ENCODE measurements at regions not wholly inside any gene's neighbourhood (a gene's known extent, or its start where the extent isn't known, plus 50 kb on each side); places are given as distances from the start of the nearest gene placed in this dataset.
"Not testable (repeated sequence)": the region's sequence is repeated elsewhere in the genome, so short reads cannot be mapped to it uniquely, and the experiment has no call there.

DNA sequence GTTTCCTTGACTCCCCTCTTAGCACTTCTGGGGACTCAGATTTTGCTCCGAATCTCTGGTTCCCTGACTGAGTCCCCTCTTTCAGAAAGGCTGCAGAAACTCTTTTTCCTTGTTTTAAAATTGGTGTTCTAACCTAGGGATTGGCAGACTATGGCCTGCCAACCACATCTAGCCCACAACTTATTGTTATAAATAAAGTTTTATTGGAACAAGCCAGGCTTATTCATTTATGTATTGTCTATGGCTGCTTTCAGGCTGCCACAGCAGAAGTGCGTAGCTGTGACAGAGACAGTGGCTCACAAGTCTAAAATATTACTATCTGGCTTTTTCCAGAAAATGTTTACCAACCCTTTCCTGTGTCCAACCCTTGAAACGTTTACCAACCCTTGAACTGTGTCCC, 81.7 kb downstream of the IER5 start:
- no peak for DNase-seq (ENCODE audit: low read depth in 1 of 2, low spot score in 1 of 2)

DNA sequence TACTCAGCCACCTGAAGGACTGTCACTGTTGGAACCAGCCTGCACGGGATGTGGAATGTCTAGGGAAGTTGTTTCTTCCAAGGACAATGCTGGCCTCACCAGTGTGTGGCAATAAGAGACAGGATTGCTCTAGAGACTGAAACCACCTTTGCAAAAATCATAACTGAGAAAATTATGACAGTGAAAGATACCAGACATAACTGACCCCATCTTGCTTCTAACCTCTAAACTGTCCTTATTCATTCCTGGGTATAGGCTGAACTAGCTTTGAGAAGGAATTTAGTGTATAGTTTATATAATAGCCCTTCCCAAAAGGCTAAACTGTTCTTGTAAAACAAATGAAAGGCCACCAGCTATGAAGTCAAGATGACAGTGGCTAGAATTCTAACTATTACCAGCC, 83.6 kb downstream of the IER5 start:
- no peak for DNase-seq (ENCODE audit: low read depth in 1 of 2, low spot score in 1 of 2)

DNA sequence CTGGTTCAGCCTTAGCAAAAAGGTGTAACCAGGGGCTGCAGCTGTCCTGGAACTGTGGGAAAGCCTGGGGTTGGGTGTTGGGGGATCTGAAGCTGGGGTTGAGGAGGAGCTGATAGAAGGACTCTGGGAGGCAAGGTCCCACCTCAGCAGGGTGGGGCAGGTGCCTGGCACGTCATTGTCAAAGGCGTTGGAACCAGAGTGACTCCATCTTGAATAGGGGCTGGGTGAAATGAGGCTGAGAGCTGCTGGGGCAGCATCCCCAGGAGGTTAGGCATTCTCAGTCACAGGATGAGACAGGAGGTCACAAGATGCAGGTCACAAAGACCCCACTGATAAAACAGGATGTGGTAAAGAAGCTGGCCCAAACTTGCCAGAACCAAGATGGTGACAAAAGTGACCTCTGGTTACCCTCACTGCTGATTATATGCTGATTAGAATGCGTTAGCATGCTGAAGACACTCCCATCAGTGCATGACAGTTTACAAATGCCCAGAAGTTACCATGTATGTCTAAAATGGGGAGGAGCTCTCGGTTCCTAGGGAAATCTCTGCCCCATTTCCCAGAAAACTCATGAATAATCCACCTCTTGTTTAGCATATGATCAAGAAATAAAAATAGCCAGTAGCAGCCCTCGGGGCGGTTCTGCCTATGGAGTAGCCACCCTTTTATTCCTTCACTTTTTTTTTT, 85.4 kb downstream of the IER5 start:
- DNase-seq (ENCODE audit: low read depth in 1 of 2, low spot score in 1 of 2) = no peak

DNA sequence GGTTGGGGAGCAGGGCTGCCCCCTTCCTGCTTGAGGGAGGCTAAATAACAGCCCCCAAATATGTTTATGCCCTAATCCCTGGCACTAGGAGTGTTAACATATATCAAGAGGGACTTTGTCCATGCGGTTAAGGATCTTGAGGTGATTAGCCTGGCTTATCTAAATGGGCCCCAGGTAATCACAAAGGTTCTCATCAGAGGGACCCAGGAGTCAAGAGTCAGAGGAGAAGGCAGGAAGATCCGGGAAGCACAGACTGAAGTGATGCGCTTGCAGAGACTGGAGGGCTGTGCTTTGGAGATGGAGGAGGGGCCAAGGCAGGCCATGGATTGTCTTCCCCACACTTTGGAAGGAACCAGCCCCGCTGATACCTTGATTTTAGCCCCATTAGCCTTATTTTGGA, 86.4 kb downstream of the IER5 start:
- DNase-seq (ENCODE audit: low read depth in 1 of 2, low spot score in 1 of 2) = no peak

DNA sequence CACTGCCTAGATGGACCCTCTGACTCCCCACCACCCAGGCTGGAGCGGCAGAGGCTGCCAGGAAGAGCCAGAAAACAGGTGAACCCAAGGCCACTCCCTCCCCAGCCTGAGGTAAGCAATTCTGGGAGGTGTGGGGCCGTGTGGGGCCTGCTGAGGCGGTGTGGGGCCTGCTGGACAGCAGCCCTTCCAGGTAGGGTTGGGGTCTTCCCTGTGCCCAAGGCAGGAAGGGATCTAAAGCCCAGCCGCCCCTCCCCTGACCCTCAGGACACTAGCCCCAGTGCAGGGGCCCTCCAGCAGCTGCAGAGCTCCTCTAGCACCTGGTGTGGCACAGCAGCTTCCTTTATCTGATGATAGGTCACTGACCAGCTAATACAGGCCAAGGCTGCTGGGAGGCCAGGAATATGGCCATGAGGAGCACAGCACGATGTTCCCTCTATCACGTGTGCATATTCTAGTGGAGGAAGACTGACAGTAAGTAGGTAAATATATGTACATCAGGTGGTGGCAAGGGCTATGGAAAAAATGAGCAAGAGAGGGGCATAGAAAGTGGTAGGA, 86.9 kb downstream of the IER5 start:
- DNase-seq (ENCODE audit: low read depth in 1 of 2, low spot score in 1 of 2) = no peak

DNA sequence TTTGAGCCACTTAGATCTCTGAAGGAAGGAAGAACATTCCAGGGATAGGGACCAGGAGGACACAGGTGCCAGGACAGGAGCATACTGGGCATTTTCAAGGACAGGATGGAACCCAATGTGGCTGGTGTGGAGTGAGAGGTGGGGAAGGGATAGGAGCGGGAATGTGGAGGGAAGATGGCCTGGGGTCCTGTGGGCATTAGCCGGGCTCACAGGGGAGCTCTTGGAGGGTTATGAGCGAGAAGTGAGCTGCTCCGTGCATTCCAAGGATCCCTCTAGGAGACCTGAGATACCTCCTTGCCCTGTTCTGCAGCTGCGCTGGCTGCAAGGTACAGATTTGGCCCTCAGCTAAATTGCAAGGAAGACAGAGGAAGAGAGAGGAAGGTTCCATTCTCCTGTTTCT, 87.5 kb downstream of the IER5 start:
- DNase-seq (ENCODE audit: low read depth in 1 of 2, low spot score in 1 of 2) = no peak

DNA sequence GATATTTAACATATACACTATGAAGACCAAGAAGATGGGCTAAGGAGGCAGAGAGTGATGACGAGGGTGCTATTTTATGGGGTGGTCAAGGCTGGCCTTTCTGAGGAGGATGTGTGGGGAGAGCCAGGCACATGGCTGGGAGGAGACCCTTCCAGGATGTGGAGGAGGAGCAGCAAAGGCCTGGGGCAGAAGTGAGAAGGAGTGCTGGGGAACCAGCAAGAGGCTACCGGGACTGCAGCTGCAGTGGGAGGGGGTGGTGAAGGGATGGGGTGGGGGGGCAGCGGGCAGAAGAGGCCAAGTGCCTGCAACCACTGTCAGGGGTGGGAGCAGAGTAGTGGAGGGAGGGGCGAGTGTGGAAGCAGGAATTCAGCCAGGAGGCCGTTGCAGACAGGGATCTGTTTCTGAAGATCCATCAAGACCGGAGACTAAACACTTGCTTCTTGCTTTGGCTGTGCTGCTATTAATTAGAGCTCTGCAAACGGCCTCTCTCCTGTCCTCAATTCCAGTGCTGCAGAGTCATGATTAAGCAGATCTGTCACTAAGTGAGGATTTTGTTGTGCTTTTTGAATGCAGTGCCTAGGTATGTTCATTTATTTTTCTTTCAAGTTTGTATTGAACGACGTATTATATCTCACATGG, 89.9 kb downstream of the IER5 start:
- DNase-seq (ENCODE audit: low read depth in 1 of 2, low spot score in 1 of 2) = no peak

DNA sequence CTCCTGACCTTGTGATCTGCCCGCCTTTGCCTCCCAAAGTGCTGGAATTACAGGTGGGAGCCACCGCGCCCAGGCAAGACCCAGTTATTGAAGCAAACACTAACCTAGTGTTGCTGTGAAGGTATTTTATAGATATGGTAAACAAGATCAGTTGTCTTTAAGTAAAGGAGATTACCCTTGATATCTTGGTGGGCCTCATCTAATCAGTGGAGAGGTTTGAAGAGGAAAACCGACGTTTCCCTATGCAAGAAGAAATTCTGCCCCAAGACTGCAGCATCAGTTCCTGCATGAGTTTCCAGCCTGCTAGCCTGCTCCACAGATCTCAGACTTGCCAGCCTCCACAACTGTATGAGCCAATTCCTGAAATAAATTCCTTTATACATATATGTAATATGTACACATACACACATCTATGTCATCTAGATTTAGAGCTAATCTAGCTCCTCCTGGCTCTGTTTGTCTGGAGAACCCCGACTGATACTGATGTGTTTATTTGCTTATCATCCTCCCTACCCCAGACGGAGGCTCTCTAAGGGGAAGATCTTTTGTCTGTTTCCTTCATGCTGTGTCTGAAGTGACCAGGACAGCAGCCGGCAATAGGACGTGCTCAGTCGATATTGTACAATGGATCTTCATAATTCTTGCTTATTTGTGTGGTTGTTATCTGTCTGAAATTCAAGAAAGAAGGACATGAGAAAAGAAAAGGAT, 90.9 kb downstream of the IER5 start:
- no peak for DNase-seq (ENCODE audit: low read depth in 1 of 2, low spot score in 1 of 2)

DNA sequence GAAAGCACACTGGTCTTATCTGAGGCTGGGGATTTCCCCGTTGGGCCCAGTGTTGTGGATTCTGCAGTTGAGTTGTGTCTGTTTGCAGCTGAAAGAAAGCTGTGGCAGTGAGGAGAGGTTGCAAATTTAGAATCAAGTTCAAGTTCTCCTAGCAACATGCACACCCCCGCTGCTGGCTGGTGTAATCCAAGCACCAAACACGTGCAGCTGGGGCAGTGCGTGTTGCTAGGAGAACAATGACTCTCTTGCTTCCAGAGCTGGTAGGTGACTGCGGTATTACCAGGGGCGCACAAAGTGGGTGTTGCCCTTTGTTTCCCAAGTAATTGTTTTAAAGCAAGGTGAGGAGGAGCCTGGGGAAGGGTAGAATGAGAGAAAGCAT, 91.5 kb downstream of the IER5 start:
- DNase-seq (ENCODE audit: low read depth in 1 of 2, low spot score in 1 of 2) = no peak

DNA sequence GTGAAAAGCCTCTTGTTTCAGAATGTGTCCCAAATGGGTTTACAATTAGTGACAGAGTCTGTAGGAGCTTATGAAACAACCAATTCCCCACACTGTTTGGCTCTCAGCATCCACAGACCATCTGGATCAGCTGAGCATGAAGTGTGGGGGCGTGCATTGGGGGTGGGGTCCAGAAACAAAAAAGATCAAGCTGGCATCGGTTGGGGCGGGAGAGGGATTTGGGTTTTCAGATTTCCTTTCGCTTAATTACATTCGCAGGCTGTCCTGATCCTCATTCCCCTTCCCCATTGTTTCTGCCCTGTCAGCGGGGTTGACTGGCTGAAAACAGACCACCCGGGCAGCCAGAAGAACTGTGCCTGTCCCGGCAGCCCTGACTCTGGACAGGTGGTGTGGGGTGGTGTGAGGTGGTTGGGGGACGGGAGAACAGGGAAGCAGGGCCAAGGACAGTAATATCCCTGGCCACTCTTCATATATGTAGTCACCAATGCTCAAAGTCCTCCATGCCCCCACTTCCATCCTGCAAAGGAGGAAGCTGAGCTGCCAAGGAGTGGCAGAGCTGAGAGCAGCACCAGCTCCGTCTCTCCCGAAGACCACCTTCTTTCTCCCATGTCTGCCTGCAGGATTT, 92.0 kb downstream of the IER5 start:
- DNase-seq (ENCODE audit: low read depth in 1 of 2, low spot score in 1 of 2) = no peak

DNA sequence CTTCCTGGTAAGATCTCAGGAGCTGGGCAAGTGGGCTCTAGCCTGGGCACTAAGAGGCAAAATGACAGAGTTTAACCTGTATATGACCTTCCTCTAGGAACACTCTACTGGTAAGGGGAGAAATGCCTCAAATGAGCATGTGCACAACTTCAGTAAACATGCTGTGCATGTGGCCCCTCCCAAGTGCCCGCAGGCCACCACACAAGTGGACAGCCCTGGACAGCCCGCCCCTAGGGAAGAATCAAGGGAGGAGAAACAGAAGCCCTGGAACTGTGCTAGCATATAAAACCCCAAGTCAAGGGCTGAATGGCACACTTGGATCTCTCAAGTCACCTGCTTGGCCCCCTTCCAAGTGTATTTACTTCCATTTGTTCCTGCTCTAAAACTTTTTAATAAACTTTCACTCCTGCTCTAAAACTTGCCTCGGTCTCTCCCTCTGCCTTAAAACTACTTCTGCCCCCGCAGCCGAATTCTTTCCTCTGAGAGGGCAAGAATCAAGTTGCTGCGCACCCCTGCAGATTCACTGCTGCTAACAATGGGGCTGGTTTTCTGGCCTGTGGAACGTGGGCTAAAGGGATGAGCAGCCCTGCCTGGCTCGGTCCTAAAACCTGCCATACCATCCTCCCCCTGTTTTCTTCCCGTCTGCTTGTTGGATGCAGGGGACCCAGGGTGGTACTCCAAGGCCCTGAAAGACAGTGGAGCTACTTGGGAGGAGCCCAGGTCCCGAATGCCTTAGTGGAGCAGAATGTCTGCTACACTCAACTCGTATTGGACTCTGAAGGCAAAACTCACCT, 93.5 kb downstream of the IER5 start:
- DNase-seq (ENCODE audit: low read depth in 1 of 2, low spot score in 1 of 2) = no peak

DNA sequence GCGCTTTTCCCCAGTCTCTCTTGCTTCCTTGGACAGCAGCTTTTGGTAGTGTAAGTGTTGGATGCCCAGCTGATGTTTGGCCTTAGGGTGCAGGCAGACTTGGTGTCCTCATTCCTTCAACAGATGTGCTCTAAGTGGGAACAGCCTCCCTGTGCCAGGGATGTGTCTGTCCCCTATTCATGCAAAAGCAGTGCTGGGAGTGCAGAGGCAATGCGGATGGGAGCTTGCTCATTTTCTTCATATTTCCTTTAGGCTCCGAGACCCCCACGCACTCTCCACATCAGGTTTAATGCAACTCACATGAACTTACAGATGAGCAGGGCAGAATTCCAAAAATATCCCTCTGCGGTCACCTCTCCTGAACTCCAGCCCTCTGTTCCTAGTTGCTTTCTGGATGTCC, 96.1 kb downstream of the IER5 start:
- DNase-seq (ENCODE audit: low read depth in 1 of 2, low spot score in 1 of 2) = no peak

DNA sequence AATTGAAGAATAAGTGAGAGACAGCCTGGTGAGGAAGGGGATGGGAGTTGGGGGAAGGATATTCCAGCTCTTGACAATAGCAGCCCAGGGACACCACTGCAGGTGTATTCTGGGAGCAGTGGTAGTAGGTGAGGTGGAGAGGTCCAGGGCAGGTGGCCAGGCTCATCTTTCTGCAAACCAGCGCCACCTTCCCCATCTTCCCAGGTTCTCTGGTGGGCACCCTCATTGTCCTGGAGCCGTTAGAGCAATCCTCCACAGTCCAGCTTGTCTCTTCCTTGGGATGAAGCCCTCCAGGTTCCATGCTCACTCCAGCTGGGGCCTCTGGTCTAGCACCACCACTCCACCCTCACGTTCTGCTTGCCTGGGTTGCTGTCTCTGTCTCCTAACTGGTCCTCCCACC, 97.0 kb downstream of the IER5 start:
- DNase-seq (ENCODE audit: low read depth in 1 of 2, low spot score in 1 of 2) = no peak

DNA sequence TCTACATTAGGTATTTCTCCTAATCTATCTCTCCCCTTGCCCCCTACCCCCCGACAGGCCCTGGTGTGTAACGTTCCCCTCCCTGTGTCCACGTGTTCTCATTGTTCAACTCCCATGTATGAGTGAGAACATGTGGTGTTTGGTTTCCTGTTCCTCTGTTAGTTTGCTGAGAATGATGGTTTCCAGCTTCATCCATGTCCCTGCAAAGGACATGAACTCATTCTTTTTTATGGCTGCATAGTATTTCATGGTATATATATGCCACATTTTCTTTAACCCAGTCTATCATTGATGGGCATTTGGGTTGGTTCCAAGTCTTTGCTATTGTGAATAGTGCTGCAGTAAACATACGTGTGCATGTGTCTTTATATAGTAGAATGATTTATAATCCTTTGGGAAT, 97.6 kb downstream of the IER5 start:
- DNase-seq (ENCODE audit: low read depth in 1 of 2, low spot score in 1 of 2) = not testable (repeated sequence)

DNA sequence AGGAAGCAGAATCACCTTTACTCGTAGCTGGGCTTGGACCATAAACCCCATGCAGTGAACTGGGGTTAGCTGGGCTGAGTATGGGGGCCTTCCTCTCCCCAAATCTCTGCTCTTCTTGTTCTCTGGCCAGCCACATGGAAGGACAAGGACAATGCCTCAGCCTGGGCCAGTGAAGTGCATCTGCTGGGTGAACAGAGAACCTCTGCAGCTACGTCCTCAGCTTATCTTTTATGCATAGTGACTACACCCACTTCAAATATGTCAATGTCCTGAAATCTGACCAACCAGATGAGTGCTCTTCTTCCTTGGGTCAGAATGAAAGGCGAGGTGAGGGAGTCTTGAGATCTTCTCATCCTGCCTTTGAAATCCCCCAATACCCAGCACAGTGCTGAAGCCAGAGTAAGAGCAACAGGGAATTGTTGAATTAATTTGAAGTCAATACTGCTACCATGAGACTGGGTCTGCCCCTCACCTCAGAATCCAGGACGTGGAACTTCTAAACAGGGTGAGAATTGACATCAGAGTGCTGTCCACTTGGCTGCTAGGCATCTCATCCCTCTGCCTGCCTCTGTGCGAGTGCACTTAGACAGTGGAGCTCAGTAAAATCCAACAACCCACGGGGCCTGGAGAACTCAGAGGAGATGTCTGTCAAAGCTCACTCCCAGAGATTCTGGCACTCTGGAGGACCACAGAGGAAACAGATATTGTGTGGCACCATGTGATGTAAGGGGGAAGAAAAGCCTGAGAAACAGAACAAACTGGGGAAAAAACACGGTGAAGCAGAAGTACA, 99.0 kb downstream of the IER5 start:
- no peak for DNase-seq (ENCODE audit: low read depth in 1 of 2, low spot score in 1 of 2)

DNA sequence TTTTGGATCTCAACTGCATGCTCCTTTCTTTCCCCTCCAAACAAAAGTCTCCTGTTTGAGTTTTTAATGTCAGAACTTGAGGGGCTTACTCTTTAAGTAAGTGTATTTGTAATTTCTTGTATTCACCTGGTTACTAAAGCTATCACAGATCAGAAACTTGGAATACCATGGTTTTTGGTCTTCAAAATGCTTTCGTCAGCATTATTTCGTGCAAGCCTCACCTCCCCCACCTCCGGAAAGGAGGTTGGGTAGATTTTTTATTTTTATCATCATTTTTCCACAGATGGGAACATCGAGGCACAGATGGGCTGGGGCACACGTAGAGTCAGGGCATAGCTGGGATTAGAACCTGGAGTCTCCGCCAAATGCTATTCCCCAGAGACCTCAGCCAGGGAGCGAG, 100.7 kb downstream of the IER5 start:
- no peak for DNase-seq (ENCODE audit: low read depth in 1 of 2, low spot score in 1 of 2)

DNA sequence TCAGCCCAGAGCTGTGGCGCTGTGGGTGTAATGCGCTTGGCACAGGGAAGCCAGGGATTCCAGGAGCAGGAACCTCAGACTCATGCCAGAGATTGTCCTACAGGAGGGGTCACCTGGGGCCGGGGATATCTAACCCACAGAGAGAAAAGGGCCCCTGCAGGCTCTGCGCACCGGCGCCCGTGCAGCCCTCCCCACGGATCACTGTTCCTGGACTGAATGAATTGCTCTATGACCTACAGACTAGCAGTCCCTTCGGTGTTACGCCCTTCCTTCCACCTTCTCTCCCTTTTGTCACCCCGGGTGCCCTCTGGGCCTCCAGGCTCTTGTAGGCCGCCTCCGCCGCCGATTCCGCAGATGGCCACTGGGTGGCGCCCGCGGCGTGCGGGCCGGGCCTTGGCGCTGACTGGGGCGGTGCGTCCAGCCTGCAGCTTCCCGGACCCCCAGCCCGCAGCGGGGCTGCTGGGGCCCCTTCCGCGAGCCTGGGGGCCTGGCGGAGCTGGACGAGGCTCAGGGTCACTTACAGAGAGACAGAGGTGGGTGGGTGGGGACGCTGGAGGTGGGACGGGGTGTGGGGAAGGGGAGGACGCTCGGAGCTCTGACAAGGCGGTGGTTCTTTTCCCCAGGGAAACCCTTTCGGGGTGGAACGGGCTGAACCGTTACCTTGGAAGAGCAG, 101.3 kb downstream of the IER5 start:
- DNase-seq (ENCODE audit: low read depth in 1 of 2, low spot score in 1 of 2) = peak; percentile 69 to 72

DNA sequence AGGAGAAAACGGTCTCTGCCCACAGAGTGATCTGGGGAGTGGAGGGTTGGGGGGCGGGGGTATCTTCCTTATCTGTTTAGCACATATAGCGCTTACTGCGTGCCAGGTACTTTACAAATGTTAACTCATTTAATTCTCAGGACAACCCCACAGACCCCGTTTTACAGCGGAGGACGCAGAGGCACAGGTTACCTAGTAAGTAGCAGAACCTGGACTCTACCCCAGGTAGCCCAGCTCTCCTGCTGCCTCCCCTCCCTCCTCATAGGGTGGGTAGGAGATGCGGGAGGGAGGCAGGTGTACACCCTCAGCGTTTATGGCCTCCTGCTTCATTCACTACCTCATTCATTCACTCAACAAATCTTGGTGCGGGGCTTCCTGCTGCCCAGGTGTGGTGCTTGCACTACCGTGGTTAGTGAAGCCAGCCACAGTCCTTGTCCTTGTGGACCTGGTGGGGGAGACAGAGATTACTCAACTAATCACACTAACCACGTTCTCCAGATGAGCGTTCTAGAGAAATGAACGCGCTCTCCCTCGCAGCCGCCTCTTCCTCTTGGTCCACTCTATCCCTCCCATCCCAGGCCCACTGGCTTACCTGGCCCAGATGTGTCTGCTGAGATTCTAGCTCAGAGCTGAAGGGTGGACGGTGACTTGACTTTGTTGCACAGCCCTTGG, 102.0 kb downstream of the IER5 start:
- DNase-seq (ENCODE audit: low read depth in 1 of 2, low spot score in 1 of 2) = no peak

DNA sequence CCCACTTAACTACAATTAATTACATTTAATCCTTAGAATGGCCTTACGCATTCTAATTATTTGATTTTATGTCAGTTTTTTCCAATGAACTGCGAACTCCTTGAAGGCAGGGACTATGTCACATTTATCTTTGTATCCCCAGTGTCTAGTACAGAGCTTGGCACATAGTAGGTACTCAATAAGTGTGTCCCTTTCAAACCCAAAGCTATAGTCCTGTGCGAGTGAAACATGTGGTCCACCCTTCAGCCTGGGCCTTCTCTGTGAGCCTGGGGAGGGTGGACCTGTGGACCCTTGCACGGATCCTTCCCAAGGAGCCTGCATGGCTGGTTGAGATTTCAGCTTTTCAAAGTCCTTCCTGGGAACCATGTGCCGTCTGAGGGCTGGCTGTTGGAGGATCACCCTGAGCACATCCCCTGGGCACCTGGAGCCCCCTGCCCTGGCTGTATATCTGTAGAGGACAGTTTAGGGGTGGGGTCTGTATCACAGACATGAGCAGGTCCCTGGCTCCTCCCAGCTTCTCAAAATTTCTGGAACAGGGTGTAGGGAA, 103.1 kb downstream of the IER5 start:
- no peak for DNase-seq (ENCODE audit: low read depth in 1 of 2, low spot score in 1 of 2)
